AG09309 (cell line): ENCODE measurements at regions not wholly inside any gene's neighbourhood (a gene's known extent, or its start where the extent isn't known, plus 50 kb on each side); places are given as distances from the start of the nearest gene placed in this dataset.

Experiments used
- DNase-seq: peaks from one replicate; pipeline ENCODE4 v3.0.0-alpha.2; 2010; ENCODE audit warnings: low read depth
- H3K4me3 ChIP-seq: 2 replicates; pipeline ENCODE4 v1.5.1; 2011; ENCODE audit warnings: mild to moderate bottlenecking, low read depth, low read length, moderate library complexity; ENCODE audit not compliant: control insufficient read depth
- CTCF ChIP-seq: IDR thresholded peaks from 2 replicates; pipeline ENCODE4 v1.5.1; 2011; ENCODE audit warnings: mild to moderate bottlenecking, low read depth, low read length, inconsistent platforms; ENCODE audit not compliant: insufficient read depth, control insufficient read depth; ENCODE audit errors: missing control alignments

- TF ChIP-seq CTCF: no peak
- no peak for DNase-seq
- no peak overlapping the region for H3K4me3 ChIP-seq
These were observed 417.0 kb upstream of the ESRRG start for GRCh38 chr1:217140041-217140901.

GRCh38 chr1:217139513-217139912 is 416.3 kb upstream of the ESRRG start:
- no peak overlapping the region for H3K4me3 ChIP-seq
- no peak for DNase-seq
- no peak for TF ChIP-seq CTCF

DNA sequence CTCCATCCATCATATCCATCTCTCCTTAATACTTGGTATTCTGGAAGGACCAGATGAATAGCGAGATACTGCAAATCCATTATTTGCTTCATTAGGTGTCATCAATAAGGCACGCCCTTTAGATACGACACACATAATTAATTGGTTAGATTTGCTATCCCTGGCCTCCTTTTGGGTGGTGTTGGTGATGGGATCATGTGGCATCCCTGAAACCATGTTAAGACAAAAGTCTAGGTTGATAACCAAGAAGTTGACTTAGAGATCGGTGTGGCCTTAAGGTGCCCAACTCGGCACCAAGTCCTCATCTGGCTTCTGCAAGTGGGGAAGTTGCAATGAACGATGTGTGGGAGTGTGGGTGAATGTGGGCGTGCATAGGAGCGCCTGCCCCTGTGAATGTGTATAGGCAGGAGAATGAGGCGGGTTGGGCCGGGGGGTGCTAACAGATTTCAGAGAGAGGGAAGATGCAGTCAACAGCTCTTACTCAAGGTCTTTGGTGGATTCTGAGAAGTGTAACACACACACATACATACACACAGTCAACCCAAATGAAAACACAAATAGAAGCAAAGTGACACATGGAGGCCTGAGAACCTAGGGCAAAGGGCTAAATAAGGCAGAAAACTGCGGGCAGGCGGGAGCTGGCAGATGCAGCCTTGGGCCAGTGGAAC is 415.7 kb upstream of the ESRRG start:
- TF ChIP-seq CTCF: no peak
- no peak for DNase-seq
- H3K4me3 ChIP-seq: no peak overlapping the region

GRCh38 chr1:217138173-217138765 is 415.0 kb upstream of the ESRRG start:
- TF ChIP-seq CTCF: no peak
- DNase-seq: no peak
- no peak overlapping the region for H3K4me3 ChIP-seq

DNA sequence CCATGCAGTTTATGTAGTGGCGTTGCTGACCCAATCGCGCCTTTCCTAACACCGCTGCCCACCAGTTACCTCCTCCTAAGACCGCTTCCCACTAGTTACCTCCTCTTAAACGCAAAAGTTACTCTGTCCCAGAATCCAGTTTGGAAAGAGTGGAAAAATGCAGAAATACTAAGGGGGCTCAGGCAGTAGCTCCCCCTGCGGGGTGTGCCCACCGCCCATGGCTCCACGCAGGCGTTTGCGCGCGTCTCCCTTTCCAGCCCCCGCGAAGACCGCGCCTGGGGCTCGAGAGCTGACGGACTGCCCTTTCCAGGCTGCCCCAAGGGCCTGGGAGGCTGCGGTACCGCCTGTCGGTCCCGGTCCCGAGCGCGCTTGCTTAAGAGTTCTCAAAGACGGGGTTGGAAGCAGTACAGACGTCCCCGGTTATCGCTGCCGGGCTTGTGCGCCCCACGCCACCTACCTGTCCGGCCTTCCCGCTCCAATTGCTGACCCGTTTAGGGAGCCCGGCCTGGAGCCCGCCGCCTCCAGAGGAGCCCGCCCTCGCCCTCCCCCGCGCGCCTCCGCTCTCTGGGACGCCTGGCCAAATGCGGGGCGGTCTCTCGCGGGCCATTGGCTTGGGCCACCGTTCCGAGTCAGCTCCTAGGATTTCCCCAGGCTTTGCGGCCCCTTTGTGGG is 414.1 kb upstream of the ESRRG start:
- TF ChIP-seq CTCF: no peak
- no peak for DNase-seq

GRCh38 chr1:217136895-217137205 is 413.6 kb upstream of the ESRRG start:
- no peak for DNase-seq
- H3K4me3 ChIP-seq: no peak overlapping the region
- TF ChIP-seq CTCF: no peak

More for the DNA sequence above, 414.1 kb upstream of the ESRRG start:
- no peak overlapping the region for H3K4me3 ChIP-seq
